Epithelial cell of proximal tubule (primary cell): ENCODE measurements at regions not wholly inside any gene's neighbourhood (a gene's known extent, or its start where the extent isn't known, plus 50 kb on each side); places are given as distances from the start of the nearest gene placed in this dataset.

Experiments used
- DNase-seq: peaks from one replicate; pipeline ENCODE4 v3.0.0-alpha.2; 2011; ENCODE audit warnings: low read depth
- H3K4me3 ChIP-seq: 2 replicates; pipeline ENCODE4 v1.5.1; 2011; ENCODE audit warnings: low read depth, mild to moderate bottlenecking, low read length
- TF ChIP-seq, protein P1 (sequence below): conservative IDR thresholded peaks from 2 replicates; pipeline ENCODE4 v1.5.1; 2012; ENCODE audit warnings: low read depth, mild to moderate bottlenecking, low read length

GRCh38 chr4:1556541-1557220, 127.4 kb downstream of the FAM53A start:
- DNase-seq, result no peak
- no peak overlapping the region for H3K4me3 ChIP-seq
- TF ChIP-seq, protein P1, sequence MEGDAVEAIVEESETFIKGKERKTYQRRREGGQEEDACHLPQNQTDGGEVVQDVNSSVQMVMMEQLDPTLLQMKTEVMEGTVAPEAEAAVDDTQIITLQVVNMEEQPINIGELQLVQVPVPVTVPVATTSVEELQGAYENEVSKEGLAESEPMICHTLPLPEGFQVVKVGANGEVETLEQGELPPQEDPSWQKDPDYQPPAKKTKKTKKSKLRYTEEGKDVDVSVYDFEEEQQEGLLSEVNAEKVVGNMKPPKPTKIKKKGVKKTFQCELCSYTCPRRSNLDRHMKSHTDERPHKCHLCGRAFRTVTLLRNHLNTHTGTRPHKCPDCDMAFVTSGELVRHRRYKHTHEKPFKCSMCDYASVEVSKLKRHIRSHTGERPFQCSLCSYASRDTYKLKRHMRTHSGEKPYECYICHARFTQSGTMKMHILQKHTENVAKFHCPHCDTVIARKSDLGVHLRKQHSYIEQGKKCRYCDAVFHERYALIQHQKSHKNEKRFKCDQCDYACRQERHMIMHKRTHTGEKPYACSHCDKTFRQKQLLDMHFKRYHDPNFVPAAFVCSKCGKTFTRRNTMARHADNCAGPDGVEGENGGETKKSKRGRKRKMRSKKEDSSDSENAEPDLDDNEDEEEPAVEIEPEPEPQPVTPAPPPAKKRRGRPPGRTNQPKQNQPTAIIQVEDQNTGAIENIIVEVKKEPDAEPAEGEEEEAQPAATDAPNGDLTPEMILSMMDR, result no peak

DNA sequence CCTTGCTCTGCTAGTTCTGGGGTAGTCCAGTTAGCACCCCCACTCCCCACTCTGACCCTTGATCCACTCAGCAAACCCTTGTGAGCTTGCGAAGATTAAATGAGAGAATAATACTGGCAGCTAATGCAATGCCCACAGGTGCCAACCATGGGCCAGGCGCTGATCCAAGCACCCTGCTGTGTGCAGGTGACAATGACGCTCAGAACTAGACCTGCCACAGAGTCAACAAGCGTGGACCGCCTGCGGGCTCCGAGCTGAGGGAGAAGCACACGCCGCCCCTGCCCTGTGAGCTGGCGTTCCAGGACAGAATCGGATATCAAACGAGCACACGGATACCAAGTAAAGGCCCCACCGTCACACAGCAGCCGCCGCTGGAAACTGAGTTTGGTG, 129.2 kb downstream of the FAM53A start:
- no peak for DNase-seq
- no peak overlapping the region for H3K4me3 ChIP-seq
- TF ChIP-seq, protein P1, result no peak

GRCh38 chr4:1554246-1554875, 129.8 kb downstream of the FAM53A start:
- TF ChIP-seq, protein P1, result no peak
- no peak for DNase-seq
- H3K4me3 ChIP-seq, result no peak overlapping the region

DNA sequence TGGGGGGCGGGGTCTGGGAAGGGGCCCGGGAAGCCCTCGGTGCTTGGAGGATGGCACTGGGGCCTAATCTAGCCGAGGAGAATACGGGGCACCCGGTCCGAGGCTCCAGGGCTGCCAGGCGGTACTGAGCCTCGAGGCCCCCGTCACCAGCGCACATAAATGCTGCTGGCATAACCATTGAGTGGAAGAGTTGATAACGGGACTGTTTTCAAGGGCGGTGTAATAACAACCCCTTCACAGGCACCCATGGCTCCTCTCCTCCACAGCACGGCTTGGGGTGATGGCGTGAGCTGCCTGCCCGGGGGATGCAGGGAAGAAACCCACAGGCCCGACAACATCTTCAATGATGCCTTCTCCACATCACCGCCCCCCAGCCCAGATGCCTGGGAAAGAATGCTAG, 130.7 kb downstream of the FAM53A start:
- H3K4me3 ChIP-seq, result no peak overlapping the region
- TF ChIP-seq, protein P1, result no peak
- DNase-seq, result no peak

GRCh38 chr4:1552451-1552850, 131.7 kb downstream of the FAM53A start:
- TF ChIP-seq, protein P1, result no peak
- no peak for DNase-seq

DNA sequence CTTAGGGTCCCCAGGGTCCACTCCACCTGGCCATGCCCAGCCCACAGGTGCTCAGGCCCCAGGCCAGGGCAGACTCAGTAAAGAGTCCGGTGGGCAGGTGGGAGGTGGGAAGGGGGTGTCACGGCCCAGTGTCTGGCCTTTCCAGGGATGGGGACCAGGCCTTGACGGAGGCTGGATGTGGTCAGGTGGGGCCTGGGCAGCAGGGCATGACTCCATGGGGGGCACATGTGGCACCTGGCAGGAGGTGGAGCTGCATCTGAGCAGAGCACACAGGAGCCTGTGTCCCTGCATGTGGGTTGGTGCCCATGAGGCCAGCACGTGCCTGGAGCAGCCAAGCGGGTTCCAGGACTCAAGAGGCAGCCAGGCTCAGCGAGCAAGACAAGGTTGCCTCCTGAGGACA, 132.9 kb downstream of the FAM53A start:
- no peak for DNase-seq
- H3K4me3 ChIP-seq, result no peak overlapping the region
- TF ChIP-seq, protein P1, result no peak

More at GRCh38 chr4:1552451-1552850, 131.7 kb downstream of the FAM53A start:
- H3K4me3 ChIP-seq, result no peak overlapping the region
